Heart left ventricle (tissue), 16 donors: ENCODE measurements at regions not wholly inside any gene's neighbourhood (a gene's known extent, or its start where the extent isn't known, plus 50 kb on each side); places are given as distances from the start of the nearest gene placed in this dataset.

Experiments
- ATAC-seq, 4 donors: fragments of 200-7000 bp; cut with Tn5 transposase; one replicate each; pipeline ENCODE4 v1.9.1; 2020 to 2022; ENCODE audit warnings: moderate library complexity in 4 of 4, mild to moderate bottlenecking in 3 of 4, moderate number of reproducible peaks in 1 of 4
- DNase-seq, 5 donors: peaks; one replicate each; pipeline ENCODE4 v3.0.0-alpha.2; 2020
- H3K27ac ChIP-seq, 12 donors: fragments of 200-600 bp; sonication (generic) in 4 of 12; one replicate each; pipeline versions ENCODE4 v1.5.0 to v1.8.0; 2016 to 2022; ENCODE audit warnings: mild to moderate bottlenecking in 2 of 12
- H3K27me3 ChIP-seq, 9 donors: fragments of 200-600 bp; sonication (generic) in 2 of 9; one replicate each; pipeline versions ENCODE4 v1.5.1 to v1.8.0; 2016 to 2022; ENCODE audit warnings: mild to moderate bottlenecking in 3 of 9
- H3K36me3 ChIP-seq, 9 donors: fragments of 200-600 bp; sonication (generic) in 2 of 9; one replicate each; pipeline versions ENCODE4 v1.5.0 to v1.8.0; 2018 to 2022; ENCODE audit warnings: mild to moderate bottlenecking in 2 of 9
- H3K4me1 ChIP-seq, 12 donors: fragments of 200-600 bp; sonication (generic) in 4 of 12; one replicate each; pipeline versions ENCODE4 v1.5.0 to v1.8.0; 2016 to 2022; ENCODE audit warnings: mild to moderate bottlenecking in 3 of 12
- H3K4me3 ChIP-seq, 12 donors: fragments of 200-600 bp; sonication (generic) in 4 of 12; one replicate each; pipeline versions ENCODE4 v1.5.0 to v1.8.0; 2017 to 2022; ENCODE audit warnings: mild to moderate bottlenecking in 9 of 12, moderate library complexity in 4 of 12
- H3K9me3 ChIP-seq, 12 donors: fragments of 200-600 bp; sonication (generic) in 4 of 12; one replicate each; pipeline versions ENCODE4 v1.5.0 to v1.8.0; 2016 to 2022; ENCODE audit warnings: mild to moderate bottlenecking in 1 of 12
- POLR2A ChIP-seq, 2 donors: fragments of 450-650 bp; IDR thresholded peaks; one replicate each; pipeline ENCODE4 v1.6.1; 2017; ENCODE audit warnings: antibody characterized with exemption in 2 of 2, mild to moderate bottlenecking in 2 of 2, moderate library complexity in 2 of 2
- WGBS, 4 donors: extraction: QIAGEN DNeasy Blood & Tissue Kit in 2 of 4; methylation state at CpG; one replicate each; pipeline versions ENCODE4 v1.1.5 to v1.1.7; 2013 to 2018; 5-methylcytosine and 5-hydroxymethylcytosine counted together
- intact Hi-C, 10 donors: fragments of 100-400 bp; cut with DNase I; formaldehyde crosslinking; loops; one replicate each; pipeline versions ENCODE4 v1.11.1 to v1.14.2; 2022
- TF ChIP-seq, protein P1 (sequence below), 12 donors: fragments of 200-600 bp; sonication (generic) in 4 of 12; IDR thresholded peaks; one replicate each; pipeline versions ENCODE4 v1.5.0 to v1.8.0; 2018 to 2022; ENCODE audit warnings: antibody characterized with exemption in 12 of 12, mild to moderate bottlenecking in 5 of 12
- donor health status: ischemic (EF 13 %, LVEDD 7.1; RV severe dilation, severe dysfunction).
- donor health status: healthy with polysubstance abuse.
- donor health status: DM: no; HTN: yes; CAD: no.
- donor health status: DM: no; HTN: no; CAD: no.
- donor health status: ischemic (EF 25% LVEDD 6.9; RV normal size, moderate dysfunction).
- donor health status: ischemic (EF 25% LVEDD 5.7; RV mildly dilated, moderate dysfunction).
- donor health status: healthy.
- donor health status: DM: yes; HTN: yes; CAD: no.
- donor health status: ischemic (EF 35%, LVEDD 5.7; RV mildly dilated, moderate dysfunction).
- donor health status: nonischemic (EF 11% LVEDD 7.7; RV severe dilation, severe dysfunction).
- donor health status: DM: yes; HTN: yes; CAD: no.
- donor health status: PGD.
- donor health status: ischemic (EF 29% LVEDD 5.4; RV normal size, mild dysfunction).
- donor health status: nonischemic (EF 23%, LVEDD 6.1; RV moderate dilation, normal function).

DNA sequence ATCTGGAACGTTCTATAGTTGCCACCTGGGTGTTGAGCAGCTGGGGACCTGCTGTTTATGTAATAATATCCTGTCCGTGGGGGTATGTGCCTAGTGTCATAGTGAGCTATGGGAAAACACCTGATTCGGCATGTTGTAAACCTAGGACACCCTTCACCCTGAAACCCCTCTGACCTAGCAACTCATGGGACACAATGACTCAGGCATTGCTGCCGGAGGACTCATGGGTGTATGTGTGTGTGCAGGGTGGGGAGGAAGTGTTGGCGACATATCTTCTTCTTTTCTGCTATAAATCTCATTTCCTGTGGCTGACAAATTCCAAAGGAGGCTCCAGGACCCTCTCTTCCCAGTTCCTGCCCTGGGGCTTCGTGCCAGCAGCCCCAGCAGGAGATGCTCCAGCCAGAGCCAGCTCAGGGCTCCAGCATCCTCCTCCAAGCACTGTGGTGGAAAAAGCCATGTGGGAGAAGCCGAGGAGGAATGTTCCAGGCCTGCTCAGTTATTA lies 77.0 kb upstream of the PODXL start:
- DNase-seq: peak in 1 of 5 donors; percentile 54
- intact Hi-C loops: loop anchor here in 2 of 10 donors (5.0 kb wide), 2 partner anchors 76 to 86 kb away; partner anchors contain the start of gene PODXL (in 1 of the 2)
- Histone ChIP-seq H3K36me3 (no peaks in the 10 kb centered on the region), H3K4me3 (no peak overlapping the region), H3K27ac (peak overlapping the region in 9 of 12 donors; percentile 25 to 79 (median 60)), H3K4me1 (peaks cover 6 to 62% (median 35%) of the 10 kb centered on the region in 12 donors), H3K27me3 (no peaks in the 10 kb centered on the region), H3K9me3 (no peaks in the 10 kb centered on the region)
- WGBS, 4 donors: 39 to 64% (median 56%) methylated on average over 6 to 7 of the region's 7 CpGs
- ATAC-seq: peak in 3 of 4 donors; percentile 32 to 46 (median 40)
- TF ChIP-seq, protein P1, sequence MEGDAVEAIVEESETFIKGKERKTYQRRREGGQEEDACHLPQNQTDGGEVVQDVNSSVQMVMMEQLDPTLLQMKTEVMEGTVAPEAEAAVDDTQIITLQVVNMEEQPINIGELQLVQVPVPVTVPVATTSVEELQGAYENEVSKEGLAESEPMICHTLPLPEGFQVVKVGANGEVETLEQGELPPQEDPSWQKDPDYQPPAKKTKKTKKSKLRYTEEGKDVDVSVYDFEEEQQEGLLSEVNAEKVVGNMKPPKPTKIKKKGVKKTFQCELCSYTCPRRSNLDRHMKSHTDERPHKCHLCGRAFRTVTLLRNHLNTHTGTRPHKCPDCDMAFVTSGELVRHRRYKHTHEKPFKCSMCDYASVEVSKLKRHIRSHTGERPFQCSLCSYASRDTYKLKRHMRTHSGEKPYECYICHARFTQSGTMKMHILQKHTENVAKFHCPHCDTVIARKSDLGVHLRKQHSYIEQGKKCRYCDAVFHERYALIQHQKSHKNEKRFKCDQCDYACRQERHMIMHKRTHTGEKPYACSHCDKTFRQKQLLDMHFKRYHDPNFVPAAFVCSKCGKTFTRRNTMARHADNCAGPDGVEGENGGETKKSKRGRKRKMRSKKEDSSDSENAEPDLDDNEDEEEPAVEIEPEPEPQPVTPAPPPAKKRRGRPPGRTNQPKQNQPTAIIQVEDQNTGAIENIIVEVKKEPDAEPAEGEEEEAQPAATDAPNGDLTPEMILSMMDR (IDR thresholded peaks at IDR 0.05): no peak
- TF ChIP-seq POLR2A (IDR thresholded peaks at IDR 0.05): no peak

DNA sequence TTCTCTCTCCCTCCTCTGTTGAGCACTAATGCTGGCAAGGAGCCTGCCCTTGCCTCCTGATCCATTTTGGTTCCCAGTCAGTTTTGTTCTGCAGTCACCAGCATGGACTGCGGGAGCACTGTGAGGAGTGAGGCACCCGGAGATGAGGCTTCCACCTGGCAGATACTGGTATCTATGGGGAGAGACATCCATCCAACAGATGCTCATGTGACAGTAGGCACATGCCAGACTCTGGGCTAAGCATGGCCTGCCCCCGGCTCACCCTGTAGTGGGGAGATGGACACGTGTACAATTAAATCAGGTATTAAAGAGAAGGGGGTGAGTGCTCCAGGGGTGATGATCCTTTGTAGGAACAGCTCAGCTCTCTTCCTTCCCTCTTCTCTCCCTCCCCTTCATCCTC lies 74.0 kb upstream of the PODXL start:
- 54 to 72% (median 64%) methylated on average over 4 of the region's 4 CpGs for WGBS, 4 donors
- no peak overlapping the region for H3K4me3 ChIP-seq
- no peaks in the 10 kb centered on the region for H3K27me3 ChIP-seq
- H3K27ac ChIP-seq: peak overlapping the region in 7 of 12 donors; percentile 47 to 76 (median 58)
- DNase-seq (no peak), ATAC-seq (no peak)
- intact Hi-C loops: loop anchor here in 2 of 10 donors (5.0 kb wide), 2 partner anchors 73 to 83 kb away; partner anchors contain the start of gene PODXL (in 1 of the 2)
- TF ChIP-seq POLR2A (IDR thresholded peaks at IDR 0.05): no peak
- TF ChIP-seq, protein P1 (IDR thresholded peaks at IDR 0.05): no peak
- no peaks in the 10 kb centered on the region for H3K9me3 ChIP-seq
- H3K36me3 ChIP-seq: no peaks in the 10 kb centered on the region
- peaks cover 9 to 72% (median 42%) of the 10 kb centered on the region in 12 donors for H3K4me1 ChIP-seq

DNA sequence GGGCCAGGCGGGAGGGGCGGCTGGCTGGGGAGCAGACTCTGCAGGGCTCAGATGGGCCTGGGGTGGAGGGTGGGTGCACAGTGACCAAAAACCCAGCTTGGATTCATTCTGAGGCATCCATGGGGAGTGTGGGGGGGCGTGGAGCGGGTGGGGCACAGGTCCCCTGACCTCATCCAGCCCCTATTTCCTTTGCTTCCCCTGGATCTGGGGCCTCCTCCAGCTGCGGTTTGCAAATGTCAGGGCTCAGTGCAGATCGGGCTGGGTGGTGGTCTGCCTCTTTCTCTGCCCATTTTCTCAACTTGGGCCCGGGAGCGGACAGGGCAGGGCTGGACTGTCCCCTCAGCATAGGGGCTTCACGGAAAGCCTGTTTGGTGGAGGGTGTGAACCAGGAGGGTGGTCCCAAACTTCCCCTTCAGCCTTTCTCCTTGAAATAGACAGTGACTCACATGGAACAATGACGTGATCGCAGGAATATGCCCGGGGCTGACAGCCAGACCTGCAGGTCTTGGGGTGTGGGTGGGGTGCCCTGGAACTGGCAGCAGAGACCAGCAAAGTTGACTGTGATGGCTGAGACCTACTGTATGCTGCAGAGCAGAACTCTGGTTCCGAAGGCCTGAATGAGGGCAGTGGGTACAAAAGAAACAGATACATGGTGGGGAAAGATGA lies 72.9 kb upstream of the PODXL start:
- no peak overlapping the region for H3K4me3 ChIP-seq
- H3K9me3 ChIP-seq: no peaks in the 10 kb centered on the region
- H3K4me1 ChIP-seq: peaks cover 9 to 79% (median 48%) of the 10 kb centered on the region in 12 donors
- ATAC-seq (peak; percentile 32 to 80 (median 60)), DNase-seq (peak; percentile 49 to 75 (median 66))
- H3K36me3 ChIP-seq: no peaks in the 10 kb centered on the region
- WGBS, 4 donors: 44 to 64% (median 57%) methylated on average over 12 to 13 of the region's 13 CpGs
- intact Hi-C loops: loop anchor here in 1 of 10 donors (2.0 kb wide), 1 partner anchor 75 kb away; no protein-coding TSS in a partner anchor
- peak overlapping the region in 9 of 12 donors; percentile 44 to 76 (median 63) for H3K27ac ChIP-seq
- TF ChIP-seq, protein P1 (IDR thresholded peaks at IDR 0.05): no peak
- no peak for TF ChIP-seq POLR2A (IDR thresholded peaks at IDR 0.05)
- no peaks in the 10 kb centered on the region for H3K27me3 ChIP-seq

DNA sequence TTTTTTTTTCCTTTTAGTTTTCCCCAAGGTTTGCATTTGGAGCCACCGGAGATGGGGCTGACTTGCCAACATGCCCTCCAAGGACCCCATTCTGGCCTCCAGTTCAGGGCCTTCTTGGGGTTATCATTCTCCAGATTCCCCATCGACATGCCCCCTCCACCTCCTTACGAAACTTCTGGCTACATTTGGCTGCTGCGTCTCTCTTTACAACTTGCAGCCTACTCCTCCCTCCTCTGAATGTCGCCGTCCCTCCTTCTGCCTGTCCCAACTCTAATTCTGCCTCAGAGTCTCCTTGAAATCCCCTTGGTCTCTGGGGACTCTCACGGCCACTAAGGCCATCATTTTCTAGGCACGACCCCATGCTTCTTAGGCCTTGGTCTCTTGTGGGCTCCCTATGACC lies 72.2 kb upstream of the PODXL start:
- Histone ChIP-seq H3K36me3 (no peaks in the 10 kb centered on the region), H3K27ac (peak overlapping the region in 9 of 12 donors; percentile 44 to 76 (median 63)), H3K4me1 (peaks cover 9 to 81% (median 50%) of the 10 kb centered on the region in 12 donors), H3K27me3 (no peaks in the 10 kb centered on the region), H3K9me3 (no peaks in the 10 kb centered on the region), H3K4me3 (no peak overlapping the region)
- intact Hi-C loops: loop anchor here in 1 of 10 donors (2.0 kb wide), 1 partner anchor 74 kb away; no protein-coding TSS in a partner anchor
- no peak for ATAC-seq
- WGBS, 4 donors: 62 to 73% (median 67%) methylated on average over 8 of the region's 8 CpGs
- no peak for DNase-seq
- no peak for TF ChIP-seq POLR2A (IDR thresholded peaks at IDR 0.05)
- TF ChIP-seq, protein P1 (IDR thresholded peaks at IDR 0.05): no peak
